ENCODE measurements at regions not wholly inside any gene's neighbourhood (a gene's known extent, or its start where the extent isn't known, plus 50 kb on each side); places are given as distances from the start of the nearest gene placed in this dataset.
"Not testable (repeated sequence)": the region's sequence is repeated elsewhere in the genome, so short reads cannot be mapped to it uniquely, and the experiment has no call there.

DNA sequence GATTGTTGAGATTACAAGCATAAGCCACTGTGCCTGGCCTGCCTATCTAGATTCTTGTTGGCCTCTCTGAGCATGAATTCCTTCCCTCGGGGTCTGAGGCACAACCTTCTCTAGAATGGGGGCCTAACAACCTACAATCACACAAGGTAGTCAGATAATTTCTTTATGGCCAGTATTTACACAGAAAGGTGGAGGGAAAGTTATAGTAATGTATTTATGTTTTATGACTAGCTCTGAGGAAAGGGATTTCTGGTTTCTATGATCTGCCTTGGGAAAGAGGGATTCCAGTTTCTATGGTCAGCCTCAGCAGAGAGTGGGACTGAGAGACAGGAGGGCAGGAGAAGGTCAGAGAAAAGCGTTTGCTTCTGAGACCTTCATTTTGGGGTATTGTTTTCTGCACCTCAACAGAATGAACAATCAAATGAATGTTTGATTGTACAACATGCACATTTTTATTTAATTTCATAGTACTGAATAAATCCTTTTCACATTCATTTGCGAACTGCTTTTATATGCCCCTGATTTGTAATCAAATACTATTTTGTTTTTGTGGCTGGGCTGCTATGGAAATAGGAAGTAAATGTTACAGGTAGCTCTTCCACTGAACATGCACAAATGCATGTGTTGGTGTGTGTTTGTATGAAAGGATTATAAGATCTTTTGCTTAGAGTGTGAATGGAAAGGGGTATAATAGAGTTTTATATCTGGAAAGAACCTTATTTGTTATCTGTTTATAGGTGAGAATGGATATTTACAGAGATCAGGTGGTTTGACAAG is 499.7 kb upstream of the RGS6 start:
- DNase-seq (ENCODE audit: low spot score), result no peak

DNA sequence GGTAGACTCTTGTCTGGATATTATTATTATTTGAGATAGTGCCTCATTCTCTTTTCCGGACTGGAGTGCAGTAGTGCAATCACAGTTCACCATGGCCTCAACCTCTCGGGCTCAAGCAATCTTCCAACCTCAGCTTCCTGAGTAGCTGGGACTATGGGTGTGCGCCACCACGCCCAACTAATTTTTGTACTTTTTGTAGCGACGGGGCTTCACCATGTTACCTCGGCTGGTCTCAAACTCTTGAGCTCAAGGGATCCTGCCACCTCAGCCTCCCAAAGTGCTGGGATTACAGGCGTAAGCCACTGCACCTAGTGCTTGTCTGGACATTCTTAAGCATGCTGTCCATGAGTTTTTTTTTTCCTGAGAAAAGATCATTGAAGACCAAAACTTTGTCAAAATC is 498.9 kb upstream of the RGS6 start:
- no peak for DNase-seq (ENCODE audit: low spot score)

DNA sequence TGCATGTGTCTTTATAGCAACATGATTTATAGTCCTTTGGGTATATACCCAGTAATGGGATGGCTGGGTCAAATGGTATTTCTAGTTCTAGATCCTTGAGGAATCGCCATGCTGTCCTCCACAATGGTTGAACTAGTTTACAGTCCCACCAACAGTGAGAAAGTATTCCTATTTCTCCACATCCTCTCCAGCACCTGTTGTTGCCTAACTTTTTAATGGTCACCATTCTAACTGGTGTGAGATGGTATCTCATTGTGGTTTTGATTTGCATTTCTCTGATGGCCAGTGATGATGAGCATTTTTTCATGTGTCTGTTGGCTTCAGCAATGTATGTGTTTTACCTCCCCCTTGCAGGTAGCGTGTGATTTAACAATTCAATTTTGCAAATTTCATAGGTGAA is 496.6 kb upstream of the RGS6 start:
- not testable (repeated sequence) for DNase-seq (ENCODE audit: low spot score)

DNA sequence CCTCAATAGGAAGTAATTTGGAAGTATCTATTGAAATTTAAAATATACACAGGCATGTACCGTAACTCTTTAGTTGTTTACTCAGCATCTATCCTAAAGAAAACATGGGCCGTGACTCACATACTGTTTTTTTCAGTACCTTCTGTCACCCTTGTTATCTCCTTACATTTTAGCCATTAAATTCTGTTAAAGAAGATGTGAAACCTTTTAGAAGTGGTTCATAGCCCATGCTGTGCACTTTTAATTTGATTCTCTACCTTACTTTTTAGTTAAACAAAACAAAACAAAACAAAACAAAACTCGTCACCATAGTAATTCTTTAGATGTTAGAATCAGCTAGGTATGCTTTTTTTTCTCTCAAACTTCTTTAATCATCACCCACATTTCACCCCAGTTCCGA is 494.4 kb upstream of the RGS6 start:
- no peak for DNase-seq (ENCODE audit: low spot score)

DNA sequence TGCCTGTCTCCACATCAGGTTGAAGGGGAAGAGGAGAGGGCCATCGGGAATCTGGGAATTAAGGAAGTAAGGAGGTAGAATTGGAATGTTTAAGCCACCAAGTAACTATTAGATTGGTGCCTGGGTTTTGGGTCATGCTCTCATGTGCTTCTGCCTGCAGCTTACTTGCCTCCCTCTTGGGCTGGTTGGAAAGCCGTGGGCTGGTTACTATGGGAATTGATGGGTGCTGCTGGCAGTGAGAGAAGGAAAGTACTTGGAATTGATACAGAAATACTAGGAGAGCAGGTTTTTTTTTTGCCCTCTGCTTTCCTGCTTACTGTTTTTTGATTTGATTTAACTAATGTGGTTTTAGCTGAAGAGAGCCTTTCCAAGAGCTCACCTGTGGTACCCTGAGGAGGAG is 493.5 kb upstream of the RGS6 start:
- no peak for DNase-seq (ENCODE audit: low spot score)

DNA sequence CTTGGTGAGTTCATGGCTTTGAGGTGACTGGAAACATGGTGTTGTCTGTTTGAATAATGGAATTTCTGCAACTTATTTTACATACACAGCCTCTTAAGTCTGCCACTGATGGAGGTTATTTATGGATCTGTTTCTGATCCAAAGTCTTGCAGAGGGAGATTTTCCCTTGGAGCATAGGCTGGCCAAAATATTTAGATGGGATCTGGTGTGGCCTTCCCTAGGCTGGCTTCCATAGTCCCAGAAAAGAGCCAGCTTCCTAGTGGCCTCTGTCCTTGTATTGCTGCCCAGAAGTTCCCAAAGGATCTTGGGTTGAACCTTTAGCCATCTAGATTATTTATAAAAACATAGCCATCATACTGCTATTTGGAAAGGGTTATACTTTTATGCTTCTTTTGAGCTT is 491.1 kb upstream of the RGS6 start:
- DNase-seq (ENCODE audit: low spot score), result no peak

DNA sequence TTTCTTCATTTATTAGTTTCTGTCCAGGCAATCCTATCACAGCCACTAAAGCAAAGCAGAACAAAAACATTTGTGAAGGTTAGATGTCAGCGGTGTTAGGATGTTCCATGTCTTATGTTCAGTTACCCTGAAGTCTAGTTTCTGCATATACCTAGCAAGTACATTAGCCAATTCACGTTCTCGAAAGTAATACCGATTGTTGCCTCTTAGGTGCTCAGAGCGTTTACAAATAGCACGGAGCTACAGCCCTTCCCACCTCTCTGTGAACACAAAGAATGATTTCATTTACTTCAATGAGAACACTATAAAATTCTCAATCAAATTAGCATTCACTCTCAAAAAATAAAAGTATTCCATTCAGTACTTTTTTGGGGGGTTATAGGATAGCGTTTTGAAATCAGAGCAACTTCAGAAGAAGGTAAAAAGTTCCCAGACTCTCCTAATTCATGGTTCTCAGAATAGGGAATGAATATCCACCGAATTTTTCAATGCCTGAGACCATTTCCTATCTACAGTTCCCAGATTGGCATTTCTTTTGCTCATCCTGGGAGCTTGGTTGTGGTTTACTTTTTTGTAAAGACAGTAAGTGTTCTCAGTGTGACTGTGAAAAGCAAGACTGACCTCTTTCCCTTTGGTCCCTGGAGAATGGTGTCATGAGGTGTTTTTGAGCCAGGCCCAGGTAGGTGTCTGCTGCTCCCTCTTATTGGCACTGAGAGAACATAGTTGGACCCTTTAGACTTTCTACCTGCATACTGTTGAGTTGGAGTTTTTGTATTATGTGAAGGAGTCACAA is 488.0 kb upstream of the RGS6 start:
- DNase-seq (ENCODE audit: low spot score), result no peak

DNA sequence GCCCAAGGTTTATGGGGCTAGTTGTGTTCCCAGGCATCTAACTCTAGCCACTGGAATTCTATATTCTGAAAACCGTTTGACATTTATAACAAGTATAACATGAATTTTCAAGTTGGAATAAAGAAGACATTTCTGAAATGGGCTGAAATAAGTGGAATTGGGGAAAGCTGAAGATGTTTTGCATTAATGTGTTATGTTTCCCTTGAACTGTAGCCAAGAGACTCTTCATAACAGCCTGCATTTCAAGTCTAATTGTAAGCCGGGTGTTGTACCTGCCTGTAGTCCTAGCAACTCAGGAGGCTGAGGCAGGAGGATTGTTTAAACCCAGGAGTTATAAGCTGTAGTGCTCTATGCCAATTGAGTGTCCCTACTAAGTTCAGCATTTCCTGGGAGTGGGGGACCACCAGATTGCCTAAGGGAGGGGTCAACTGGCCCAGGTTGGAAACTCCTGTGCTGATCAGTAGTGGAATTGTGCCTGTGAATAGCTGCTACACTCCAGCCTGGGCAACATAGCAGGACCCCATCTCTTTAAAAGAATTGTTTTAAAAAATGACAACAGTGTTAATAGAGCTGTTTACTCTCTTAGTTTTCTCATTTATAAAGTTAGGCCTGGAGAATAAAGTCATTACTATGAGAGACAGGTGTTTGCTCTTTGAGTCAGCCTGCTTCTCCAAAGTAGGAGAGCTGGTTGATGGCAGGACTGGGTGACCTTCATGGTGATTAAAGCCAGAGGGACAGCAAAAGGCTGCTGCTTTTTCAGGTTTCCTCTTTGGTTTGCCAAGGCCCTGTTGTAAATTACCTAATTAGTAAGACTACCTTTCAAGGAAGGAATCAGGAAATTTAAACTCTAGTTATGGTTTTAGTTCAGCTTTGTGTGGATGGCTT is 483.6 kb upstream of the RGS6 start:
- DNase-seq (ENCODE audit: low spot score), result no peak

DNA sequence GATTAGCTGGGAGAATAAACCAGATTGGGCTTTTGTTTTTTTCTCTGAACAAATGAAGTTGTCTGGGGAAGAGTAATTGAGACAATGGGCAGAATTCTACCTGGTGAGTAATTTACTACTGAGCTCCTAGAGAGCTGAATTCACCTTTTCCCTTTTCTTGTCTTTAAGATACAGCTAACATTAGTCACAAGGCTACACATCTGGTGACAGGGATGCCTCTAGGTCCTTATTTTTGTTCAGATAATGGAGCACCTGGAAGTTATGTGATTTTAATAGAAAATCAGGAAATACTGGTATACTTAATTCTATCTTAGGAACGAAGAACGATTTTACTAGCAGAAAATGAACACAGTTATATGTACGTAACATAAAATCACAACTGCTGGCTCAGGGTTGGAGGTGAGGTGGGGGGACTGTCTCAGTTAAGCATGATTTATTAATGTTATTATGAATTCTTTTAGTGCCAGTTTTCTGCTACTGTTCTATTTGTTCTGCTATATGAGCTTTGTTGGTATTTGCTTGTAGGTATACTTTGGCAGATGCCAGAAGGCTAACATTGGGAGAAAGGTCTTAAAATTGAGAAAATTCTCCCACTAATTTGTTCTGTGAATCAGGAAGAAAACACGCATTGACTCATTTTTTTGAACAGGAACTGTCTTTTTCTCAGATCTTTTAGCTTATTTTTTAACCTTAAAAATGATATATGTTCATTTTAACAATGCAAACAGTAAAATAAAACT is 482.7 kb upstream of the RGS6 start:
- no peak for DNase-seq (ENCODE audit: low spot score)

DNA sequence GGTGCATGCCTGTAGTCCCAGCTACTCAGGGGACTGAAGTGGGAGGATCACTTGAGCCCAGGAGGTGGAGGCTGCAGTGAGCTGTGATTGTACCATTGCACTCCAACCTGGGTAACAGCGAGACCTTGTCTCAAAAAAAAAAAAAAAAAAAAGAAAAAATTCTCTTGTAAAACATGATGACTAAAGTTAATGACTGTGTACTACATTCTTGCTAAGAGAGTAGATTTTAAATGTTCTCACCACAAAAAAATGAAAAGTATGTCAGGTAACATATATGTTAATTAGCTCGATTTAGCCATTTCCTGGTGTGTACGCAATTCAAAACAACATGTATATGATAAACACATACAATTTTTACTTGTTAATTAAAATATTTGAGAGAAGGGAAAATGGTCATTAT is 480.7 kb upstream of the RGS6 start:
- DNase-seq (ENCODE audit: low spot score), result no peak

DNA sequence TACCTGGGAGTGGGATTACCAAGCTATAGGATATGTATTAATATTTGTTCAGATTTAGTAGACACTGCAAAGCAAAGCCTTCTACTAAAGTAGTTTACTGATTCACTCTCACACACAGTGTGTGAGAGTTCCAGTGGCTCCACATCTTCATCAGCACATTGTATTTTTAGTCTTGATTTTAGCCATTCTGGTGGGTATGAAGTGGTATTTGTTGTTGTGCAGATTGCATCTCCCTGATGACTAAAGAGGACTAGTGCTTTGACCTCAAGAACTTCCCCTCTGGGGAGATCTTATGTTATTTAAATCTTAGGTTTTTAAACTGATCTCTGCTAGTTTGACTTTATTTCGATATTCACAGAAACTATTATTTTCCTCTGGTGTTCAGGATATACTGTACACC is 479.7 kb upstream of the RGS6 start:
- DNase-seq (ENCODE audit: low spot score), result no peak

DNA sequence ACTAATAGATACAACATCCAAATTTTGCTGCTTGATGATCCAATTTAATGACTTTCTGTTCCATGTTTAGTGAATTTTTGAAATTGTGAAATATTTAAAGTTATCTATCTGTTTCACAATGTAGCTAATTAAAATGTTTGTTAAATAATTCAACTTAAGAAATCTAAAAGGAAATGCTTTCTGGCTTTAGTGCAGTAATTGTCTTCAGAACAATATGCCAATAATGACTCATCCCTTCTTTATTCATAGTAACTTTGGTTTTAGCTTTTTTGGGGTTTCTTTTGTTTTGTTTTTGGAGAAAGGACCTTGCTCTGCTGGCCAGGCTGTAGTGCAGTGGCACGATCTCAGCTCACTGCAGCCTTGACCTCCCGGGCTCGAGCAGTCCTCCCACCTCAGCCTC is 479.2 kb upstream of the RGS6 start:
- no peak for DNase-seq (ENCODE audit: low spot score)

DNA sequence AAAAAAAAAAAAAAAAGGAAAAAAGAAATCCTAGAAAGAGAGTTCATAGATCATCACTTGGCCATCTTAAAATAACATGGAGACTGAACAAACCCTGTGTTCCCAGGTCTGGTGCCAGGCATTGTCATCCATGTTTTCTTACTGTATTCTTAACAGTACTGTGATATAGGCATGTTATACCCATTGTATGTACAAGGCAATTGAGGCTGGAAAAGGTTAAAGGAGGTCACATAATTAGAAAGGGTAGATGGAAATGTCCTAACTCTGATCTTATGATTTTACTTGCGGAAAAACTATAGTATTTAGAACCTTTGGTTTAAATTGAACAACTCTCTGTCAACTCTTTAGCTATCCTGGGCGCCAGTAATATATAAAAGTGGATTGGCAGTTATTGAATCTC is 478.2 kb upstream of the RGS6 start:
- DNase-seq (ENCODE audit: low spot score), result no peak

DNA sequence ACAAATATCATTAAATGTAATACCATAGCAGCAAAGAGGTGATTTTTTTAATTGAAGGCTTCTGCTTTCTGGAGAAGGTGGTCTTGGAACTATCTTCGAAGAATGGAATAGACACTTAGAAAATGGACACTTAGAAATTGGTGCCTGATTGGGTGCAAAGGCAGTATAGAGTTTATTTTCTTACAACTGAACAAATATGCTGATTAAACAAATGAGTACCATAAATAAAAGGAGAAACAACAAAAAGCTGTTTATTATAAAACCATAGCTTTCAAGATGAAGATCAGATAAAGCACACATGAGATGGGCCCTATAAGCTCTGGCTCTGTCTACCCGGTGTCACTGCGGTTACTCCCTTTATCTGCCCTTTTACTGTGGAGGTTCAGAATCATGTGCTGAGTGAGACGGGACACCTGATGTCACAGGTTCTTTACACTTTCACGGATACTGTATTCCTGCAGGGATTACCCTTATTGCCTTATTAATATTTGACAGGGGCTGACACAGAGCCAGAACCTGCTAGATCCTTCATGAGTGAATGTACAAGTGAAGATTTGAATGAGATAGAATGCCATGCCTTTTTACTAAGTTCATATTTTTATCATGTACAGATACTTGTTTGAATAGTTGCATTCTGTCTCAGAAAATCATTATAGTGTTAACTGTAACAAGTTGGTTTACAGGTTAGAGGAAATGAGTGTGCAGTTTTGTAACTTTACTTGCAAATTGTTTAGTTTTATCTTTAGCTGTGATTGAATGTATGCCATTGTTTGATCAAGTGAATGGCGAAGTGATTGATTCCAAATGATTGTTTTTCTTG is 477.5 kb upstream of the RGS6 start:
- DNase-seq (ENCODE audit: low spot score), result no peak

DNA sequence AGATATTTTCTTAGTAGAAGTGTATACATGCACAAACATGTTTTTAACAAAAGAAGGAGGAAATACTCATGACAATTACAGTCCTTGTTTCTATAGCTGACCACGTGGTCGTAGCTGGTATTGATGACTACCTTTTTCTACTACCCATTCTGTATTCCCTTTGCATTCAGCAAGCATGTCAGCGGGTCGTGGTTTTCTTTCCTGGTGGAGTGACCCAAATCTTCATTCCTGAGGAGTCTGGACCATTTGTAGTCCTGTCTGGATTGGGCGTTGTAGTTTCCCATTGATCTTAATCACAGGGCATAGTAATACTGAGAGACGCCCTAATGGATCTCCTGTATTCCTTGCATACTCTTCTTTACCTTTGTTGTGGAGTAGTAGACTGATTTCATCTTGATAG is 472.1 kb upstream of the RGS6 start:
- DNase-seq (ENCODE audit: low spot score), result no peak

DNA sequence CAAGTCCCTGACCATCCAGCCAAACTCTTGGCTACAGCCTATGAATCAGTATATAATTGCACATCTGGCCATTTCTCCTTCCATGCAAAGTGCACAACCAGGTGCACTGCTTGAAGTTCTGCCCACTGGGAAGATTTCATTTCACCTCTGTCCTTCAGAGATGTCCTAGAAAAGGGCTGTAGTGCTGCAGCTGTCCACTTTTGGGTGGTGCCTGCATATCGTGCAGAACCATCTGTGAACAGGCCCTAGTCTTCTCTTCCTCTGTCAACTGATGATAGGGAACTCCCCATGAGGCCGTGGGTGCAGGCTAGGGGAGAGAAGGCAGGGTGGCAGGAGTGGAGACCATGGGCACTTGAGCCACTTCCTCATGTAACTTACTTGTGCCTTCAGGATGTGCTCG is 470.6 kb upstream of the RGS6 start:
- not testable (repeated sequence) for DNase-seq (ENCODE audit: low spot score)

DNA sequence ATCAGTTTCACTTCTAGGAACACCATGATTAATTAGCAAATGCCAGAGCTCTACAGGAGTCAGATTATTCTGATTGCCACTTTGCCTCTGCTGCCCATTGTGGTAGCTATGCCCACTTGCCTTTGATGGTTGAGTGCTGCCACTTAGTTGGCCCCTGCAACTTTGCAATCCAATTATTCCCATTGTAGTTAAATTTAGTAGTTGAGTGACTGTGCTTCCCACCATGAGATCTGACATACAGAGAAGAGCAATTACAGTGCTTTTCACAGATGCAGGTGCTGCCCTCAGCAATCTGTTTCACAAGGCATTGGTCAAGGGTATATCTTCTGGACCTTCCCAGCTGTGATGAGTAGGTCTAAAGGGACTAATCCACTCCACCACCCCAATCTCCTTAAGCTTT is 468.4 kb upstream of the RGS6 start:
- no peak for DNase-seq (ENCODE audit: low spot score)

DNA sequence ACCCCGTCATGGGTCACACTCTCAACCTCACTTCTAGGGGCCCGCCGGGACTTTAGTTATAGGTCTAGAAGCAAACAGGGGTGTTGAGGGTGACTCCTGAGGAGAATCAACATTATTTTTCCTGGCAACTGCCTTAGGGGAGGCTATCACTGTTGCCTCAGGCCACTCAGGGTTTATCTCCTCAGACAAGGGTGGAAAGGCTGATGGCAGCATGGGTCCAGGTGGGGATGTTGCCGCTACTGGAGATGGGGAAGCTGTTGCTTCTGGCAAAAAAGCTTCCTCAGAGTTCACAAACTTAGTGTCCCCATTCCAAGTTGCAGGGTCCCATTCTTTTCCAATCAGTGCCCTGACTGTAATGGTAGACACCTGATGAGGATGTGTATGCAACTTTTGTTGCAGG is 467.4 kb upstream of the RGS6 start:
- DNase-seq (ENCODE audit: low spot score), result no peak

DNA sequence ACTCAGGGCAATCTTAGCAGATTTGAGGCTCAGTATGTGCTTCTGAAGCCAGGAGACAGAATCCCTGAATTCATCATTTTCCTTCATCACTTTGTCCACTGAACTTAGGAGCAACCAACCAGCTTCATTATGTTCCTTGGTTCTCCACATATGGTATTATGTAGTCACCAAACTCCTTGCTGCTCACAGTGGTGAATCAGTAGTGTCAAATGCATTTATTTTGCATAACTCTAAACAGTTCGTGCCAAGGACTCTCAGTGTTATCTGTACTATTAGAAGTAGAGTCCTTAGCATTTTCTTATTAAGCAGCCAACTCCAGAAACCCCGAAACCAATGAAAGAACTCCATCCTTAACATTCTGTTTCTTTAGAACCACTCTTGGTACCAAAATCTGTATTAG is 466.9 kb upstream of the RGS6 start:
- DNase-seq (ENCODE audit: low spot score), result no peak

DNA sequence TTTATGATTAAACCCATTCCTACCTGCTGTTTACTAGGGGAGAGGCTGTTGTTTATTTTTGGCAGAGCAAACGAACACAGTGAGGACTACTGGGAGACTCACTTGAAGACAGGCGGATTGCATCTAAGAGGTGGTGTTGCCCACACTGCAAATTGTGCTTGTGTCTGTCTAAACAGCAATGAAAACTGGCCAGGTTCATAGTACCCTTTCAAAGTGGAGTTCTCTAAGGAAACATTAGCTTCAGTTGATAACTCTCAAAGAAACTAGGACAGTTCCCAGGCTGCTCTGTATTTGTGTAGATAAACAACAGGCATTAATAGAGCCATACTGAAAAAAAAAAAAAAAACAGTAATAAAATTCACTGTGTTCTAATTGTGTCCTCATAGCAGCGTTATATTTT is 466.0 kb upstream of the RGS6 start:
- DNase-seq (ENCODE audit: low spot score), result no peak

DNA sequence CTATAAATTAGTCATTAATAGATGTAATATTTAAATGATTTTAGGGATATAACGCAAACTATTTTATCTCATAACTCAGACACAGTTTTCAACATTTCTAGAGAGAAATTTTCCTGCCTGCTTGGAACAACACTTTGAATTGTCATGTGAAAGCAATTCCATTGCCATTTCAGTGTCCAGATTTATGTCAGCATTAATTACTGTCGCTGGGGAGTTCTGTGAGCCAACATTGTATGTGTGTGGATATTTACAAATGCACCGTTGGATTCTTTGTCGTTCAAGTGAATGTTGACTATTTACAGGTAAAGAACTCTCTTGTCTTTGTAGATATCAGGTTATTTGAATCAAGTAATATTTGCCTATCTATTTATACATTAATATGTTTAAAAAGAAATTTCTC is 465.3 kb upstream of the RGS6 start:
- no peak for DNase-seq (ENCODE audit: low spot score)
